ENCODE measurements at regions not wholly inside any gene's neighbourhood (a gene's known extent, or its start where the extent isn't known, plus 50 kb on each side); places are given as distances from the start of the nearest gene placed in this dataset.

- Histone ChIP-seq H3K36me3 (ENCODE audit: control insufficient read depth in 2 of 2, insufficient read depth in 2 of 2, low read length in 1 of 2) (no peaks in the 10 kb centered on the region), H3K27me3 (ENCODE audit: control insufficient read depth in 2 of 2, insufficient read depth in 1 of 2, low read length in 1 of 2) (no peaks in the 10 kb centered on the region), H3K27ac (ENCODE audit: low read depth in 1 of 2, low read length in 1 of 2) (no peak overlapping the region), H3K4me3 (ENCODE audit: low read length in 2 of 2) (no peak overlapping the region), H3K4me1 (ENCODE audit: control insufficient read depth in 2 of 2, insufficient read depth in 2 of 2, low read length in 2 of 2) (no peaks in the 10 kb centered on the region), H3K9me3 (ENCODE audit: control insufficient read depth in 2 of 2, insufficient read depth in 1 of 2, low read length in 1 of 2) (no peaks in the 10 kb centered on the region)
- no peak for DNase-seq (ENCODE audit: low read depth in 6 of 9, low spot score in 9 of 9)
- 61% methylated on average over 1 of the region's 1 CpG for WGBS
Observed at GRCh38 chr3:68135067-68135466, 480.7 kb upstream of the SUCLG2 start.

GRCh38 chr3:68129065-68129464 is 474.7 kb upstream of the SUCLG2 start:
- Histone ChIP-seq H3K4me1 (ENCODE audit: control insufficient read depth in 2 of 2, insufficient read depth in 2 of 2, low read length in 2 of 2) (no peaks in the 10 kb centered on the region), H3K36me3 (ENCODE audit: control insufficient read depth in 2 of 2, insufficient read depth in 2 of 2, low read length in 1 of 2) (no peaks in the 10 kb centered on the region), H3K9me3 (ENCODE audit: control insufficient read depth in 2 of 2, insufficient read depth in 1 of 2, low read length in 1 of 2) (no peaks in the 10 kb centered on the region), H3K4me3 (ENCODE audit: low read length in 2 of 2) (no peak overlapping the region), H3K27me3 (ENCODE audit: control insufficient read depth in 2 of 2, insufficient read depth in 1 of 2, low read length in 1 of 2) (no peaks in the 10 kb centered on the region), H3K27ac (ENCODE audit: low read depth in 1 of 2, low read length in 1 of 2) (no peak overlapping the region)
- no peak for DNase-seq (ENCODE audit: low read depth in 6 of 9, low spot score in 9 of 9)
- WGBS = 87% methylated on average over 3 of the region's 3 CpGs

GRCh38 chr3:68123231-68123630 is 468.8 kb upstream of the SUCLG2 start:
- no peak overlapping the region for H3K27ac ChIP-seq (ENCODE audit: low read depth in 1 of 2, low read length in 1 of 2)
- no peaks in the 10 kb centered on the region for H3K27me3 ChIP-seq (ENCODE audit: control insufficient read depth in 2 of 2, insufficient read depth in 1 of 2, low read length in 1 of 2)
- H3K4me1 ChIP-seq (ENCODE audit: control insufficient read depth in 2 of 2, insufficient read depth in 2 of 2, low read length in 2 of 2) = no peaks in the 10 kb centered on the region
- H3K9me3 ChIP-seq (ENCODE audit: control insufficient read depth in 2 of 2, insufficient read depth in 1 of 2, low read length in 1 of 2) = no peaks in the 10 kb centered on the region
- no peaks in the 10 kb centered on the region for H3K36me3 ChIP-seq (ENCODE audit: control insufficient read depth in 2 of 2, insufficient read depth in 2 of 2, low read length in 1 of 2)
- no peak overlapping the region for H3K4me3 ChIP-seq (ENCODE audit: low read length in 2 of 2)
- WGBS = 84% methylated on average over 4 of the region's 4 CpGs
- no peak for DNase-seq (ENCODE audit: low read depth in 6 of 9, low spot score in 9 of 9)

GRCh38 chr3:68121287-68121686 is 466.9 kb upstream of the SUCLG2 start:
- Histone ChIP-seq H3K4me1 (ENCODE audit: control insufficient read depth in 2 of 2, insufficient read depth in 2 of 2, low read length in 2 of 2) (no peaks in the 10 kb centered on the region), H3K27me3 (ENCODE audit: control insufficient read depth in 2 of 2, insufficient read depth in 1 of 2, low read length in 1 of 2) (no peaks in the 10 kb centered on the region), H3K36me3 (ENCODE audit: control insufficient read depth in 2 of 2, insufficient read depth in 2 of 2, low read length in 1 of 2) (no peaks in the 10 kb centered on the region), H3K4me3 (ENCODE audit: low read length in 2 of 2) (no peak overlapping the region), H3K9me3 (ENCODE audit: control insufficient read depth in 2 of 2, insufficient read depth in 1 of 2, low read length in 1 of 2) (no peaks in the 10 kb centered on the region), H3K27ac (ENCODE audit: low read depth in 1 of 2, low read length in 1 of 2) (no peak overlapping the region)
- 92% methylated on average over 1 of the region's 1 CpG for WGBS
- no peak for DNase-seq (ENCODE audit: low read depth in 6 of 9, low spot score in 9 of 9)

GRCh38 chr3:68116580-68116979 is 462.2 kb upstream of the SUCLG2 start:
- WGBS = 100% methylated on average over 1 of the region's 1 CpG
- no peaks in the 10 kb centered on the region for H3K4me1 ChIP-seq (ENCODE audit: control insufficient read depth in 2 of 2, insufficient read depth in 2 of 2, low read length in 2 of 2)

GRCh38 chr3:68103811-68104210 is 449.4 kb upstream of the SUCLG2 start:
- WGBS = 82% methylated on average over 1 of the region's 1 CpG
- no peaks in the 10 kb centered on the region for H3K36me3 ChIP-seq (ENCODE audit: control insufficient read depth in 2 of 2, insufficient read depth in 2 of 2, low read length in 1 of 2)
- no peaks in the 10 kb centered on the region for H3K27me3 ChIP-seq (ENCODE audit: control insufficient read depth in 2 of 2, insufficient read depth in 1 of 2, low read length in 1 of 2)
- no peak overlapping the region for H3K4me3 ChIP-seq (ENCODE audit: low read length in 2 of 2)
- no peaks in the 10 kb centered on the region for H3K9me3 ChIP-seq (ENCODE audit: control insufficient read depth in 2 of 2, insufficient read depth in 1 of 2, low read length in 1 of 2)
- no peaks in the 10 kb centered on the region for H3K4me1 ChIP-seq (ENCODE audit: control insufficient read depth in 2 of 2, insufficient read depth in 2 of 2, low read length in 2 of 2)
- H3K27ac ChIP-seq (ENCODE audit: low read depth in 1 of 2, low read length in 1 of 2) = no peak overlapping the region
- DNase-seq (ENCODE audit: low read depth in 6 of 9, low spot score in 9 of 9) = no peak

More at GRCh38 chr3:68116580-68116979, 462.2 kb upstream of the SUCLG2 start:
- no peaks in the 10 kb centered on the region for H3K9me3 ChIP-seq (ENCODE audit: control insufficient read depth in 2 of 2, insufficient read depth in 1 of 2, low read length in 1 of 2)
- no peaks in the 10 kb centered on the region for H3K27me3 ChIP-seq (ENCODE audit: control insufficient read depth in 2 of 2, insufficient read depth in 1 of 2, low read length in 1 of 2)
- no peak for DNase-seq (ENCODE audit: low read depth in 6 of 9, low spot score in 9 of 9)
- no peak overlapping the region for H3K27ac ChIP-seq (ENCODE audit: low read depth in 1 of 2, low read length in 1 of 2)
- H3K36me3 ChIP-seq (ENCODE audit: control insufficient read depth in 2 of 2, insufficient read depth in 2 of 2, low read length in 1 of 2) = no peaks in the 10 kb centered on the region
- H3K4me3 ChIP-seq (ENCODE audit: low read length in 2 of 2) = no peak overlapping the region

- no peaks in the 10 kb centered on the region for H3K36me3 ChIP-seq (ENCODE audit: control insufficient read depth in 2 of 2, insufficient read depth in 2 of 2, low read length in 1 of 2)
- no peaks in the 10 kb centered on the region for H3K27me3 ChIP-seq (ENCODE audit: control insufficient read depth in 2 of 2, insufficient read depth in 1 of 2, low read length in 1 of 2)
- DNase-seq (ENCODE audit: low read depth in 6 of 9, low spot score in 9 of 9) = no peak
- H3K4me3 ChIP-seq (ENCODE audit: low read length in 2 of 2) = no peak overlapping the region
- 54% methylated on average over 1 of the region's 1 CpG for WGBS
- H3K27ac ChIP-seq (ENCODE audit: low read depth in 1 of 2, low read length in 1 of 2) = no peak overlapping the region
- no peaks in the 10 kb centered on the region for H3K9me3 ChIP-seq (ENCODE audit: control insufficient read depth in 2 of 2, insufficient read depth in 1 of 2, low read length in 1 of 2)
- H3K4me1 ChIP-seq (ENCODE audit: control insufficient read depth in 2 of 2, insufficient read depth in 2 of 2, low read length in 2 of 2) = no peaks in the 10 kb centered on the region
Observed at GRCh38 chr3:68090571-68090970, 436.2 kb upstream of the SUCLG2 start.

GRCh38 chr3:68089572-68090011 is 435.2 kb upstream of the SUCLG2 start:
- H3K27me3 ChIP-seq (ENCODE audit: control insufficient read depth in 2 of 2, insufficient read depth in 1 of 2, low read length in 1 of 2) = no peaks in the 10 kb centered on the region
- H3K9me3 ChIP-seq (ENCODE audit: control insufficient read depth in 2 of 2, insufficient read depth in 1 of 2, low read length in 1 of 2) = no peaks in the 10 kb centered on the region
- H3K36me3 ChIP-seq (ENCODE audit: control insufficient read depth in 2 of 2, insufficient read depth in 2 of 2, low read length in 1 of 2) = no peaks in the 10 kb centered on the region
- H3K4me3 ChIP-seq (ENCODE audit: low read length in 2 of 2) = no peak overlapping the region
- H3K4me1 ChIP-seq (ENCODE audit: control insufficient read depth in 2 of 2, insufficient read depth in 2 of 2, low read length in 2 of 2) = no peaks in the 10 kb centered on the region
- H3K27ac ChIP-seq (ENCODE audit: low read depth in 1 of 2, low read length in 1 of 2) = no peak overlapping the region
- no peak for DNase-seq (ENCODE audit: low read depth in 6 of 9, low spot score in 9 of 9)
- 89% methylated on average over 3 of the region's 3 CpGs for WGBS

- no peak for DNase-seq (ENCODE audit: low read depth in 6 of 9, low spot score in 9 of 9)
- Histone ChIP-seq H3K4me1 (ENCODE audit: control insufficient read depth in 2 of 2, insufficient read depth in 2 of 2, low read length in 2 of 2) (no peaks in the 10 kb centered on the region), H3K4me3 (ENCODE audit: low read length in 2 of 2) (no peak overlapping the region), H3K9me3 (ENCODE audit: control insufficient read depth in 2 of 2, insufficient read depth in 1 of 2, low read length in 1 of 2) (no peaks in the 10 kb centered on the region), H3K36me3 (ENCODE audit: control insufficient read depth in 2 of 2, insufficient read depth in 2 of 2, low read length in 1 of 2) (no peaks in the 10 kb centered on the region), H3K27me3 (ENCODE audit: control insufficient read depth in 2 of 2, insufficient read depth in 1 of 2, low read length in 1 of 2) (no peaks in the 10 kb centered on the region), H3K27ac (ENCODE audit: low read depth in 1 of 2, low read length in 1 of 2) (no peak overlapping the region)
- WGBS = 93% methylated on average over 3 of the region's 3 CpGs
Observed at GRCh38 chr3:68088636-68089035, 434.2 kb upstream of the SUCLG2 start.

- Histone ChIP-seq H3K36me3 (ENCODE audit: control insufficient read depth in 2 of 2, insufficient read depth in 2 of 2, low read length in 1 of 2) (no peaks in the 10 kb centered on the region), H3K27me3 (ENCODE audit: control insufficient read depth in 2 of 2, insufficient read depth in 1 of 2, low read length in 1 of 2) (no peaks in the 10 kb centered on the region), H3K9me3 (ENCODE audit: control insufficient read depth in 2 of 2, insufficient read depth in 1 of 2, low read length in 1 of 2) (no peaks in the 10 kb centered on the region), H3K4me1 (ENCODE audit: control insufficient read depth in 2 of 2, insufficient read depth in 2 of 2, low read length in 2 of 2) (no peaks in the 10 kb centered on the region), H3K27ac (ENCODE audit: low read depth in 1 of 2, low read length in 1 of 2) (no peak overlapping the region), H3K4me3 (ENCODE audit: low read length in 2 of 2) (no peak overlapping the region)
- peak in 3 of 9 donors; percentile 0 to 20 (median 2) for DNase-seq (ENCODE audit: low read depth in 6 of 9, low spot score in 9 of 9)
- 45% methylated on average over 3 of the region's 3 CpGs for WGBS
Observed at GRCh38 chr3:68088216-68088615, 433.8 kb upstream of the SUCLG2 start.
